ENCODE measurements at regions not wholly inside any gene's neighbourhood (a gene's known extent, or its start where the extent isn't known, plus 50 kb on each side); places are given as distances from the start of the nearest gene placed in this dataset.

DNA sequence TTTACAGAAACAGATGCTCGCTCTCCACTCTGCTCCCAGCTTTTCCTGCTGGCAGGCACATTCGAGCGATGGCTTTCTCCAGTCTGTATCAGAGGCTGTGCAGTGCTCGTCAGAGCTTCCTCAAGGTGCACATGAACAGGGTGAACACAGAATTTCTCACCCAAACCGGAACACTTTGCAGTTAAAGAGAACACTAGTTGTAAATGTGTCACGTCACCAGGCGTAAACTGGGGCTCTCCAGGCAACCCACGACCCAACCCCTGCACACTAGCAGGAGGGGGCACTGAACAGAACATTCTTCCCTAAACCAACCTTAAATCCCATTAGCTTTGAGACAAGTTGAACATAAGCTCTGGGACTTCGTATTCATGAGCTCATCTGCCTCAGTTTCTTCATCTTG lies 119.0 kb downstream of the RMI2 start:
- CTCF ChIA-PET (ENCODE audit: low intra/inter-chr PET ratio, low total read pairs), result no interaction called here
- Histone ChIP-seq H2AFZ (ENCODE audit: low read length) (no peak overlapping the region), H3K9me3 (ENCODE audit: low read length) (no peaks in the 10 kb centered on the region), H3K4me1 (ENCODE audit: insufficient read depth, low read length) (no peaks in the 10 kb centered on the region), H3K9ac (ENCODE audit: insufficient read depth, low read depth, low read length) (no peak overlapping the region), H3K27me3 (ENCODE audit: control insufficient read depth in 1 of 2, insufficient read depth in 2 of 2, low read length in 2 of 2) (peaks cover 11 to 40% of the 10 kb centered on the region in 2 experiments), H3K4me2 (ENCODE audit: low read depth, low read length) (no peak overlapping the region), H4K20me1 (ENCODE audit: insufficient read depth, low read length) (no peaks in the 10 kb centered on the region), H3K4me3 (replicated peaks in 1 of 3; ENCODE audit: insufficient read depth in 1 of 3, low read depth in 2 of 3, low read length in 3 of 3) (no peak overlapping the region), H3K27ac (ENCODE audit: extremely low read length, insufficient read depth, low read length) (no peak overlapping the region), H3K36me3 (replicated peaks in 1 of 2; ENCODE audit: control insufficient read depth in 1 of 2, insufficient read depth in 2 of 2, low read length in 2 of 2) (no peaks in the 10 kb centered on the region), H3K79me2 (ENCODE audit: insufficient read depth, low read length) (no peaks in the 10 kb centered on the region)
- DNase-seq (ENCODE audit: low spot score) (no peak), FAIRE-seq (no peak), ATAC-seq (no peak)
- TF ChIP-seq CREB1 (IDR thresholded peaks at IDR 0.05), result peak; percentile 66
- no peak for TF ChIP-seq CREB1 (CRISPR knock-in tag; IDR thresholded peaks at IDR 0.05)
- TF ChIP-seq HNRNPH1 (optimal IDR thresholded peaks at IDR 0.05; ENCODE audit: low read depth, low read length), result no peak
- no TSS peak for BruUV-seq (replicated peaks)
- 18% methylated on average over 9 of the region's 9 CpGs for WGBS (ENCODE audit: low lambda C conversion rate)
- in situ Hi-C loops (cut with HindIII; ENCODE audit: extremely low pct_ligation_motif_present, low pct_unique_long_range_greater_than_20kb) (no loop called here), intact Hi-C loops (cut with micrococcal nuclease; ENCODE audit: unreplicated experiment) (no loop called here)
- POLR2A ChIA-PET, result no interaction called here

DNA sequence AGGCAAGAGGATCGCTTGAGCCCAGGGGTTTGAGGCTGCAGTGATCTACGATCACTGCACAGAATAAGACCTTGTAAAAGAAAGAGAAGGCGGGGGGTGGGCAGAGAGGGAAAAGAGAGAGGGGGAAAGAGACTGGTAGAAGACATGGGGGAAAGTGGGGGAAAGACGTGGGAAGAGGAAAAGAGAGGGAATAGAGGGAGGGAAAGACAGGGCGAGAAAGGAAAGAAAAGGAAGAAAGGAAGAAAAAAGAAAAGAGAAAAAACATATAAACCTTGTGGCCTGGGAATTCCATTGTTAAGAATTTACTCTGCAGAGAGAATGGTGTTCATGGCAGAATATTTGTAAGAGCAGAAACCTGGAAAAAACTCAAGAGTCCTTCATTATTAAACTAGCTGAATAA lies 120.4 kb downstream of the RMI2 start:
- no TSS peak for BruUV-seq (replicated peaks)
- no peaks in the 10 kb centered on the region for H3K9me3 ChIP-seq (ENCODE audit: low read length)
- no peak overlapping the region for H3K9ac ChIP-seq (ENCODE audit: insufficient read depth, low read depth, low read length)
- 41% methylated on average over 5 of the region's 5 CpGs for WGBS (ENCODE audit: low lambda C conversion rate)
- H3K27ac ChIP-seq (ENCODE audit: extremely low read length, insufficient read depth, low read length), result no peak overlapping the region
- H3K27me3 ChIP-seq (ENCODE audit: control insufficient read depth in 1 of 2, insufficient read depth in 2 of 2, low read length in 2 of 2), result peaks cover 12 to 45% of the 10 kb centered on the region in 2 experiments
- H3K36me3 ChIP-seq (replicated peaks in 1 of 2; ENCODE audit: control insufficient read depth in 1 of 2, insufficient read depth in 2 of 2, low read length in 2 of 2), result no peaks in the 10 kb centered on the region
- in situ Hi-C loops (cut with HindIII; ENCODE audit: extremely low pct_ligation_motif_present, low pct_unique_long_range_greater_than_20kb), result no loop called here
- H3K79me2 ChIP-seq (ENCODE audit: insufficient read depth, low read length), result no peaks in the 10 kb centered on the region
- no peak for TF ChIP-seq RBAK (CRISPR knock-in tag; IDR thresholded peaks at IDR 0.05)
- no peak for TF ChIP-seq AGO2 (optimal IDR thresholded peaks at IDR 0.05; ENCODE audit: low read depth, low read length)
- TF ChIP-seq HNRNPK (IDR thresholded peaks at IDR 0.05; ENCODE audit: low read depth, low read length, poor library complexity, severe bottlenecking), result peak; percentile 70
- no peaks in the 10 kb centered on the region for H3K4me1 ChIP-seq (ENCODE audit: insufficient read depth, low read length)
- H3K4me2 ChIP-seq (ENCODE audit: low read depth, low read length), result no peak overlapping the region
- POLR2A ChIA-PET, result no interaction called here
- DNase-seq (ENCODE audit: low spot score) (no peak), ATAC-seq (no peak), FAIRE-seq (no peak)
- no peak overlapping the region for H3K4me3 ChIP-seq (replicated peaks in 1 of 3; ENCODE audit: insufficient read depth in 1 of 3, low read depth in 2 of 3, low read length in 3 of 3)
- CTCF ChIA-PET (ENCODE audit: low intra/inter-chr PET ratio, low total read pairs), result no interaction called here
- H4K20me1 ChIP-seq (ENCODE audit: insufficient read depth, low read length), result no peaks in the 10 kb centered on the region
- no peak overlapping the region for H2AFZ ChIP-seq (ENCODE audit: low read length)
- intact Hi-C loops (cut with micrococcal nuclease; ENCODE audit: unreplicated experiment), result no loop called here

Data from HepG2 (cell line).